RWPE2 (cell line): ENCODE measurements at regions not wholly inside any gene's neighbourhood (a gene's known extent, or its start where the extent isn't known, plus 50 kb on each side); places are given as distances from the start of the nearest gene placed in this dataset.
A peak's percentile ranks its signal among the peaks of the same experiment; 100 is the strongest.

ENCODE experiments used
- ATAC-seq: fragments of 200-7000 bp; cut with Tn5 transposase; 3 replicates; pipeline ENCODE4 v1.9.1; 2021; ENCODE audit warnings: low read depth
- DNase-seq: peaks from one replicate; pipeline ENCODE4 v3.0.0-alpha.2; 2020; ENCODE audit warnings: low spot score
- H3K27ac ChIP-seq: fragments of 450-650 bp; 2 replicates; pipeline ENCODE4 v1.5.1; 2017; ENCODE audit warnings: mild to moderate bottlenecking; ENCODE audit not compliant: poor library complexity, severe bottlenecking
- H3K27me3 ChIP-seq: fragments of 250-450 bp; sonication (Bioruptor Pico); 2 replicates; pipeline ENCODE4 v1.5.1; 2021; ENCODE audit warnings: mild to moderate bottlenecking, moderate library complexity; ENCODE audit not compliant: insufficient read depth, poor library complexity, severe bottlenecking
- H3K36me3 ChIP-seq: fragments of 250-450 bp; sonication (Bioruptor Pico); 2 replicates; pipeline ENCODE4 v1.5.1; 2020; ENCODE audit warnings: low read depth, mild to moderate bottlenecking, moderate library complexity
- H3K4me1 ChIP-seq: fragments of 250-450 bp; sonication (Bioruptor Pico); 2 replicates; pipeline ENCODE4 v1.5.1; 2021; ENCODE audit warnings: mild to moderate bottlenecking, moderate library complexity; ENCODE audit not compliant: insufficient read depth, poor library complexity, severe bottlenecking
- H3K4me3 ChIP-seq: fragments of 250-450 bp; sonication (Bioruptor Pico); 2 replicates; pipeline ENCODE4 v1.5.1; 2021; ENCODE audit warnings: mild to moderate bottlenecking, moderate library complexity; ENCODE audit not compliant: severe bottlenecking
- H3K9me3 ChIP-seq: fragments of 250-450 bp; sonication (Bioruptor Pico); 2 replicates; pipeline ENCODE4 v1.5.1; 2021; ENCODE audit warnings: mild to moderate bottlenecking, moderate library complexity; ENCODE audit not compliant: severe bottlenecking
- TF ChIP-seq, protein P1 (sequence below): fragments of 450-650 bp; IDR thresholded peaks from one replicate; pipeline ENCODE4 v1.5.1; 2017; ENCODE audit warnings: mild to moderate bottlenecking, moderate library complexity; ENCODE audit not compliant: poor library complexity, severe bottlenecking

DNA sequence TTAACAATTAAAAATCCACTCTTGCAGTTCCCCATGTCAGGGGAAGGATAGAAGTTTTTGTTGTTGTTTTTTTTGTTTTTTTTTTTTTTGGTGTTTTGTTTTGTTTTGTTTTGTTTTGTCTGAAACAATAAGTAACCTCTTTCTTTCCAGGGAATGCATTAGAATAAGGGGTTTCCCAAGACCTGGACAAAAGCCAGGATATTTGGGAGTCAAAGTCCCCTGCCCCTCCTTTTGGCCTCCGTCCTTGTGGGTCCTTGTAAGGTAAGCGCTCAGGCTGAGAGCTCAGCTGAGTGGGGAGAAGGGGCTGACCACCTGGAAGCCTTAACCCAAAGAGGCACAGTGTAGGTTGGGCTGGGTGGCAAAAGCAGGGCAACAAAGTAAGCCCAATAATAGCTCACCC is 515.4 kb downstream of the SOX6 start:
- H3K27ac ChIP-seq = no peak overlapping the region
- no peak for ATAC-seq
- no peaks in the 10 kb centered on the region for H3K27me3 ChIP-seq

GRCh38 chr11:15841931-15842740 is 514.2 kb downstream of the SOX6 start:
- no peak overlapping the region for H3K4me3 ChIP-seq
- ATAC-seq (peak; percentile 58; the same call in 2 of the 3 replicates), DNase-seq (no peak)
- no peak overlapping the region for H3K27ac ChIP-seq
- TF ChIP-seq, protein P1, sequence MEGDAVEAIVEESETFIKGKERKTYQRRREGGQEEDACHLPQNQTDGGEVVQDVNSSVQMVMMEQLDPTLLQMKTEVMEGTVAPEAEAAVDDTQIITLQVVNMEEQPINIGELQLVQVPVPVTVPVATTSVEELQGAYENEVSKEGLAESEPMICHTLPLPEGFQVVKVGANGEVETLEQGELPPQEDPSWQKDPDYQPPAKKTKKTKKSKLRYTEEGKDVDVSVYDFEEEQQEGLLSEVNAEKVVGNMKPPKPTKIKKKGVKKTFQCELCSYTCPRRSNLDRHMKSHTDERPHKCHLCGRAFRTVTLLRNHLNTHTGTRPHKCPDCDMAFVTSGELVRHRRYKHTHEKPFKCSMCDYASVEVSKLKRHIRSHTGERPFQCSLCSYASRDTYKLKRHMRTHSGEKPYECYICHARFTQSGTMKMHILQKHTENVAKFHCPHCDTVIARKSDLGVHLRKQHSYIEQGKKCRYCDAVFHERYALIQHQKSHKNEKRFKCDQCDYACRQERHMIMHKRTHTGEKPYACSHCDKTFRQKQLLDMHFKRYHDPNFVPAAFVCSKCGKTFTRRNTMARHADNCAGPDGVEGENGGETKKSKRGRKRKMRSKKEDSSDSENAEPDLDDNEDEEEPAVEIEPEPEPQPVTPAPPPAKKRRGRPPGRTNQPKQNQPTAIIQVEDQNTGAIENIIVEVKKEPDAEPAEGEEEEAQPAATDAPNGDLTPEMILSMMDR = no peak
- no peaks in the 10 kb centered on the region for H3K4me1 ChIP-seq
- H3K27me3 ChIP-seq = no peaks in the 10 kb centered on the region
- no peaks in the 10 kb centered on the region for H3K9me3 ChIP-seq
- no peaks in the 10 kb centered on the region for H3K36me3 ChIP-seq

More for the DNA sequence above, 515.4 kb downstream of the SOX6 start:
- no peak for DNase-seq
- Histone ChIP-seq H3K4me1 (no peaks in the 10 kb centered on the region), H3K36me3 (no peaks in the 10 kb centered on the region), H3K4me3 (no peak overlapping the region), H3K9me3 (no peaks in the 10 kb centered on the region)
- TF ChIP-seq, protein P1 = no peak

GRCh38 chr11:15843309-15843872 is 513.0 kb downstream of the SOX6 start:
- Histone ChIP-seq H3K4me3 (no peak overlapping the region), H3K27me3 (no peaks in the 10 kb centered on the region), H3K4me1 (no peaks in the 10 kb centered on the region), H3K9me3 (no peaks in the 10 kb centered on the region), H3K36me3 (no peaks in the 10 kb centered on the region), H3K27ac (no peak overlapping the region)
- TF ChIP-seq, protein P1 = no peak
- ATAC-seq = 0 out of 3 replicates have a peak, but pooled peaks have one; percentile 23
- no peak for DNase-seq

DNA sequence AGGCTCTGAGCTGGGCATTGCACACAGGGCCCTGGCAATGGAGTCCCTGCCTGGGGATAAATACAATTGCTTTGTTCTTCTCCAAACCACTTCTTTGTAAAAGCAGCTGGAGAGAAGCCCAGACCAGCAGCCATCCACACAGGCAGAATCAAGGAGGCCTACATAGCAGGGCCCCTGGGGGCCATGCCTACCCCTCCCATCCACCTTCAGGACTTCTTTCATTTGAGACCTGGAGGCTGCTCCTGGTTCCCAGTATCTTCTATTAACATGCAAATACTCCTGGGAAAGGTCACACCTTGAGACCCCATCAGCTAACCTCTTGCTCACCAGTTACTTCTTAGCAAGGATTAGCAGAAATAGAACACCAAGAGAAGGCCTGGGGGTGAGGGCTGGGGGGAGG is 511.1 kb downstream of the SOX6 start:
- ATAC-seq (no peak), DNase-seq (no peak)

More for the DNA sequence above, 511.1 kb downstream of the SOX6 start:
- TF ChIP-seq, protein P1 = no peak
- Histone ChIP-seq H3K27ac (no peak overlapping the region), H3K4me1 (no peaks in the 10 kb centered on the region), H3K36me3 (no peaks in the 10 kb centered on the region), H3K4me3 (no peak overlapping the region), H3K27me3 (no peaks in the 10 kb centered on the region), H3K9me3 (no peaks in the 10 kb centered on the region)
